Trophoblast cell (in vitro differentiated cells and primary cell): ENCODE measurements at regions not wholly inside any gene's neighbourhood (a gene's known extent, or its start where the extent isn't known, plus 50 kb on each side); places are given as distances from the start of the nearest gene placed in this dataset.

Experiments
- DNase-seq, 2 donors: peaks; one replicate each; pipeline ENCODE4 v3.0.0-alpha.2; 2016
- H2AFZ ChIP-seq: 2 replicates; pipeline ENCODE4 v1.6.1; 2013; ENCODE audit warnings: low read length, moderate library complexity, mild to moderate bottlenecking; ENCODE audit not compliant: insufficient read depth, poor library complexity
- H2AK5ac ChIP-seq: 2 replicates; pipeline ENCODE4 v1.6.1; 2013; ENCODE audit warnings: mild to moderate bottlenecking, low read length
- H2BK120ac ChIP-seq: 2 replicates; pipeline ENCODE4 v1.6.1; 2013; ENCODE audit warnings: low read length, mild to moderate bottlenecking, moderate library complexity; ENCODE audit not compliant: insufficient read depth, poor library complexity
- H2BK12ac ChIP-seq: 2 replicates; pipeline ENCODE4 v1.6.1; 2013; ENCODE audit warnings: mild to moderate bottlenecking, low read length, moderate library complexity
- H2BK5ac ChIP-seq: 2 replicates; pipeline ENCODE4 v1.6.1; 2013; ENCODE audit warnings: low read length, low read depth, moderate library complexity, mild to moderate bottlenecking; ENCODE audit not compliant: poor library complexity
- H3K14ac ChIP-seq: 2 replicates; pipeline ENCODE4 v1.6.1; 2013; ENCODE audit warnings: mild to moderate bottlenecking, low read length
- H3K18ac ChIP-seq: 2 replicates; pipeline ENCODE4 v1.6.1; 2013; ENCODE audit warnings: mild to moderate bottlenecking, low read length
- H3K23ac ChIP-seq: 2 replicates; pipeline ENCODE4 v1.6.1; 2013; ENCODE audit warnings: low read length
- H3K27ac ChIP-seq: 2 replicates; pipeline ENCODE4 v1.5.1; 2013; ENCODE audit warnings: low read depth, mild to moderate bottlenecking, inconsistent platforms, low read length, moderate library complexity
- H3K27me3 ChIP-seq: 2 replicates; pipeline ENCODE4 v1.6.1; 2013; ENCODE audit warnings: inconsistent platforms, mild to moderate bottlenecking, low read length, moderate library complexity; ENCODE audit not compliant: insufficient read depth
- H3K36me3 ChIP-seq, 2 experiments: 1 replicate in 1 of 2; 2 replicates in 1 of 2; pipeline ENCODE4 v1.6.1; 2013; ENCODE audit warnings: low read length in 2 of 2, mild to moderate bottlenecking in 2 of 2, moderate library complexity in 1 of 2; ENCODE audit not compliant: insufficient read depth in 2 of 2, control insufficient read depth in 1 of 2
- H3K4ac ChIP-seq: 2 replicates; pipeline ENCODE4 v1.6.1; 2013; ENCODE audit warnings: low read depth, mild to moderate bottlenecking, low read length, moderate library complexity
- H3K4me1 ChIP-seq, 2 experiments: 1 replicate in 1 of 2; 2 replicates in 1 of 2; pipeline ENCODE4 v1.6.1; 2013; ENCODE audit warnings: low read length in 2 of 2, mild to moderate bottlenecking in 2 of 2, moderate library complexity in 1 of 2; ENCODE audit not compliant: insufficient read depth in 2 of 2, control insufficient read depth in 1 of 2
- H3K4me2 ChIP-seq: 2 replicates; pipeline ENCODE4 v1.6.1; 2013; ENCODE audit warnings: inconsistent platforms, mild to moderate bottlenecking, low read length, moderate library complexity
- H3K4me3 ChIP-seq: 2 replicates; pipeline ENCODE4 v1.5.1; 2013; ENCODE audit warnings: mild to moderate bottlenecking, low read depth, low read length, inconsistent platforms
- H3K79me1 ChIP-seq: one replicate; pipeline ENCODE4 v1.6.1; 2013; ENCODE audit warnings: low read length
- H3K79me2 ChIP-seq: 2 replicates; pipeline ENCODE4 v1.6.1; 2013; ENCODE audit warnings: low read length, mild to moderate bottlenecking; ENCODE audit not compliant: control insufficient read depth, insufficient read depth, poor library complexity
- H3K9ac ChIP-seq: 2 replicates; pipeline ENCODE4 v1.6.1; 2013; ENCODE audit warnings: mild to moderate bottlenecking, low read length
- H3K9me3 ChIP-seq: 2 replicates; pipeline ENCODE4 v1.6.1; 2013; ENCODE audit warnings: low read depth, mild to moderate bottlenecking, control low read depth, inconsistent platforms, low read length; ENCODE audit not compliant: insufficient read depth
- H4K12ac ChIP-seq: 2 replicates; pipeline ENCODE4 v1.6.1; 2013; ENCODE audit warnings: low read depth, mild to moderate bottlenecking, low read length, moderate library complexity
- H4K8ac ChIP-seq: 2 replicates; pipeline ENCODE4 v1.6.1; 2013; ENCODE audit warnings: low read depth, mild to moderate bottlenecking, low read length, moderate library complexity
- H4K91ac ChIP-seq: one replicate; pipeline ENCODE4 v1.6.1; 2013; ENCODE audit warnings: low read depth, mild to moderate bottlenecking, low read length, moderate library complexity
- WGBS: extraction: QIAGEN DNeasy Blood & Tissue Kit; methylation state at CpG from one replicate; pipeline ENCODE4 v1.1.7; 2013; ENCODE audit warnings: missing lambda C conversion rate; ENCODE audit not compliant: insufficient read length, insufficient coverage; ENCODE audit errors: extremely low coverage; 5-methylcytosine and 5-hydroxymethylcytosine counted together

- no peaks in the 10 kb centered on the region for H3K27me3 ChIP-seq
- H3K4me2 ChIP-seq, result no peak overlapping the region
- no peak overlapping the region for H3K27ac ChIP-seq
- no peak overlapping the region for H3K23ac ChIP-seq
- no peak overlapping the region for H4K91ac ChIP-seq
- H3K9me3 ChIP-seq, result no peaks in the 10 kb centered on the region
- no peaks in the 10 kb centered on the region for H3K79me1 ChIP-seq
- H2AK5ac ChIP-seq, result no peak overlapping the region
- no peak overlapping the region for H2BK120ac ChIP-seq
- WGBS, result no CpG with 5 or more reads among the region's 6 CpGs
- no peak overlapping the region for H3K4me3 ChIP-seq
- H2BK12ac ChIP-seq, result no peak overlapping the region
- no peak overlapping the region for H3K18ac ChIP-seq
- no peaks in the 10 kb centered on the region for H3K36me3 ChIP-seq
- H3K14ac ChIP-seq, result no peak overlapping the region
- DNase-seq, result no peak
- no peaks in the 10 kb centered on the region for H3K79me2 ChIP-seq
- no peak overlapping the region for H2BK5ac ChIP-seq
- H2AFZ ChIP-seq, result no peak overlapping the region
- H4K12ac ChIP-seq, result no peak overlapping the region
- H3K4me1 ChIP-seq, result no peaks in the 10 kb centered on the region
- no peak overlapping the region for H4K8ac ChIP-seq
- H3K4ac ChIP-seq, result no peak overlapping the region
- no peak overlapping the region for H3K9ac ChIP-seq
Observed at GRCh38 chr7:89926701-89927100, 227.6 kb upstream of the STEAP1 start.

DNA sequence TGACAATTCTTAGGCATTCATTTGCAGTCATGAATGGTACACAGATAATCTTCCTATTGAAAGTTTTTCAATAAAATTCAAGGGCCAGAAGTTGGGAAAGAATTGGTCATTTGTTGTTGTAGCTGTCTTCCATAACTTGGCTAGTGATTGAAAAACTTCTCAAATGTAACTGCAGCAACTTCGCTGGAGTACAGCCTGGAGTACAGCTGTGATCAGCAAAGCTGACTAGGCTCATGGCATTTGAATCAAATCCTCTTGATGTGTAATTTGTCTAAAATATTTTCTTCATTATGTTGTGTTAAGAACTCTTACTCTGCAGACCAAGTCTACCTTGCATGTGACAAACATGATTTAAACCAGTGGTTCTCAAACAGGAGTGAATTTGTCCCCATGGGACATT is 226.5 kb upstream of the STEAP1 start:
- Histone ChIP-seq H3K79me1 (no peaks in the 10 kb centered on the region), H3K27ac (no peak overlapping the region), H3K9ac (no peak overlapping the region), H3K36me3 (no peaks in the 10 kb centered on the region), H4K8ac (no peak overlapping the region), H3K4me2 (no peak overlapping the region), H3K14ac (no peak overlapping the region), H3K79me2 (no peaks in the 10 kb centered on the region), H4K91ac (no peak overlapping the region), H3K23ac (no peak overlapping the region), H3K18ac (no peak overlapping the region), H3K4ac (no peak overlapping the region), H2BK5ac (no peak overlapping the region), H3K9me3 (no peaks in the 10 kb centered on the region), H2BK120ac (no peak overlapping the region), H2BK12ac (no peak overlapping the region), H3K27me3 (no peaks in the 10 kb centered on the region), H2AFZ (no peak overlapping the region), H2AK5ac (no peak overlapping the region), H3K4me3 (no peak overlapping the region), H3K4me1 (no peaks in the 10 kb centered on the region), H4K12ac (no peak overlapping the region)
- no peak for DNase-seq
- no CpG with 5 or more reads among the region's 1 CpG for WGBS

DNA sequence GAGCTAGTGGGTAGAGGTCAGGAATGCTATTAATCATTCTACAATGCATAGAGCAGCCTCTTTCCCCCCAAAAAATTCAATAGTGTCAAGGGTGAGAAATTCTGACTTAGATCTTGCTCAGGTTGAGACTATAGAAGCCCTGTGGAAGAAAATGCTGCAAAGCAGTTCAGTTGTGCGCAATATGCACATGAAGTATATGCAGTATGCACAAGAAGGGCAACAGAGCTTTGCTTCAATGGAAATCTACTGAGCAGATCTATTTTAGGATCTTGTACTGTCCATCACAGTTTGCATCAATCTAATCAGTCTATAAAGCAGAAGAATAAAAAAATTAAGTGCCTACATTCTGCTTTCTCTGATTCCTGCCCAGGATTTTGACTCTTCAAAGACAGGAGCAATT is 225.8 kb upstream of the STEAP1 start:
- H3K27me3 ChIP-seq, result no peaks in the 10 kb centered on the region
- H3K4me2 ChIP-seq, result no peak overlapping the region
- WGBS, result no CpG with 5 or more reads among the region's 1 CpG
- no peak overlapping the region for H2BK12ac ChIP-seq
- no peak overlapping the region for H3K14ac ChIP-seq
- no peaks in the 10 kb centered on the region for H3K79me1 ChIP-seq
- no peaks in the 10 kb centered on the region for H3K36me3 ChIP-seq
- H3K23ac ChIP-seq, result no peak overlapping the region
- no peak overlapping the region for H2BK5ac ChIP-seq
- no peak overlapping the region for H4K8ac ChIP-seq
- no peak overlapping the region for H3K4ac ChIP-seq
- no peak for DNase-seq
- H3K4me1 ChIP-seq, result no peaks in the 10 kb centered on the region
- no peak overlapping the region for H4K12ac ChIP-seq
- H3K79me2 ChIP-seq, result no peaks in the 10 kb centered on the region
- H3K18ac ChIP-seq, result no peak overlapping the region
- no peak overlapping the region for H3K4me3 ChIP-seq
- no peak overlapping the region for H3K27ac ChIP-seq
- no peak overlapping the region for H2AK5ac ChIP-seq
- H4K91ac ChIP-seq, result no peak overlapping the region
- no peak overlapping the region for H2BK120ac ChIP-seq
- no peak overlapping the region for H3K9ac ChIP-seq
- no peak overlapping the region for H2AFZ ChIP-seq
- no peaks in the 10 kb centered on the region for H3K9me3 ChIP-seq

- Histone ChIP-seq H3K27me3 (no peaks in the 10 kb centered on the region), H3K27ac (no peak overlapping the region), H3K79me2 (no peaks in the 10 kb centered on the region), H4K12ac (no peak overlapping the region), H3K4ac (no peak overlapping the region), H3K14ac (no peak overlapping the region), H2AFZ (no peak overlapping the region), H3K23ac (no peak overlapping the region), H3K4me2 (no peak overlapping the region), H3K9me3 (no peaks in the 10 kb centered on the region), H3K36me3 (no peaks in the 10 kb centered on the region), H3K79me1 (no peaks in the 10 kb centered on the region), H4K91ac (no peak overlapping the region), H3K4me1 (no peaks in the 10 kb centered on the region), H2AK5ac (no peak overlapping the region), H2BK120ac (no peak overlapping the region), H3K9ac (no peak overlapping the region), H3K18ac (no peak overlapping the region), H2BK12ac (no peak overlapping the region), H4K8ac (no peak overlapping the region), H3K4me3 (no peak overlapping the region), H2BK5ac (no peak overlapping the region)
- DNase-seq, result no peak
- no CpG with 5 or more reads among the region's 1 CpG for WGBS
Observed at GRCh38 chr7:89934101-89934500, 220.2 kb upstream of the STEAP1 start.
